ENCODE measurements at regions not wholly inside any gene's neighbourhood (a gene's known extent, or its start where the extent isn't known, plus 50 kb on each side); places are given as distances from the start of the nearest gene placed in this dataset.

DNA sequence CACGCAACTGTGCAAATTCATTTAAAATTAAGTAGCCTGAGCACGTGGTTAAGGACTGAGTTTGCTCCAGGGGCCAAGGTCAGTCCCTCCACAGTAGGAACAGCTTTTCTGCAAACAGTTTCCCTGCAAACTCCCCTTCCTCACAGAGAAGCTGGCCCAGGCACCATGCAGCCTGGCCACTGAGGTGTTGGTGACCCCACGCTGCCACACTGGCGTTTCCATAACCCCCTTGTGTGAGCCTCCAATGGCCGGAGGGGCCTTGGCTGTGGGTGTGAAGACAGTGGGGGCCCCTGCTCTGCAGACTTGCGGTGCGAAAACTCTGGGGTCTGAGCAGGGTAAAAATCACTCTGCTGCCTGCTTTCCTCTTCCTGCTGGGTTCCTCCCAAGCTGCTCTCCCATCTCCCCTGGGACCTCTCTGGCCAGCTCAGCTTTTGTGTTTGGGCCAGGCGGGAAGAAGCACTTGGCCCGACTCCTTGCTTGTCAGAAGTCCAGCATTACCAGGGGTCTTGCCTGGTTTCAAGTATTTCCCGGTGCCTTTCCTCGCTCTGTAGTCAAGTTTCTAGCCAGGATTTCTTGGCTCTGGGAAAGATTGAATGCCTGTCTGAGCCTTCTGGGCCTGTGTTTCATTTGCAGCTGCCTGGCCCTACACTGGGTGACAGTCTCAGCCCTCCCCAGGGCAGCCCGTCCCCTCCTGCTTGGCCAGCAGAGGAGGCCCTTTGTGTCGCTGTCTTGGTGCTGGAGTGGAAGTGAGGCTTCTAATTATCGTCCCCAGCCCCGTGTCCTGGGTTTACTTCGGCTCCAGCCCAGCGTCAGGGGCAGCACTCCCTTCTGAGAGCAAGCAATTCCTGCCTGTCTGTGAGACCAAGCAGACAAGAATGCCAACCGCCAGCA is 131.4 kb upstream of the SLC1A4 start:
- no peak for DNase-seq

DNA sequence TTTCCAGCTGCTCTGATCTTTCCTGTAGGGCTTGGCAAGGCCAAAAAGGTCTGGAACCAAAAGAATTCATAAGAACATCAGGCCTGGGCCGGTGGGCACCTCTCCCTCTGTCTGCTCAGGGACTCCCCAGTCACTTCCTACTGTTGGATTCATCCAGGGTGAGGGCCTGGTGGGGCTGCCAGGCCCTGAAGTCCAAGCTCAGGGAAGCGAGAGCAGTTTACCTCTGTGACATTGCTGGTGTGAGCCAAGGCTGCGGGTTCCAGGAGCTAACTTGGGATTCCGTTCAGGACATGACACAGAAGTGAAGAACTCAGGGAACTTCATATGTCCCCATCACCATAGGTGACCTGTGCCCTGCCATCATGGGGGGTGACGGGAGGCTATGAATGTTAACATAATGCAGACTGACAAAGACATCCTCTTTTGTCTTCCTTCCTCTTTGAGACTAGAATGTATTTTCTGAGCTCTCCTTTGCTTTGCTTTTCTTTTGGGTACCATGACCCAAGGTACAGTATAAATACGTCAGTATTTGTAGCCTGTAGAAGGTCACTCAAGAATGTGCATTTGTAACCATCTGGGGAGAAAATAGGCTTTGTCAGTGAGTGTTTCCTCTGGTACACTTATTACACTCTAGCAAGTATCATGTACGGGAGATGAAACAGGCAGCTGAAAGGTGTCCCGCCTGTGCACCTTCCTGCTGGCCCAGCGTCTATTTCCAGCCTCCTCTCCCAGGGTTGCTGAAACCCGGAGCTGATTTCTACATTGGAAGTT is 130.5 kb upstream of the SLC1A4 start:
- no peak for DNase-seq

DNA sequence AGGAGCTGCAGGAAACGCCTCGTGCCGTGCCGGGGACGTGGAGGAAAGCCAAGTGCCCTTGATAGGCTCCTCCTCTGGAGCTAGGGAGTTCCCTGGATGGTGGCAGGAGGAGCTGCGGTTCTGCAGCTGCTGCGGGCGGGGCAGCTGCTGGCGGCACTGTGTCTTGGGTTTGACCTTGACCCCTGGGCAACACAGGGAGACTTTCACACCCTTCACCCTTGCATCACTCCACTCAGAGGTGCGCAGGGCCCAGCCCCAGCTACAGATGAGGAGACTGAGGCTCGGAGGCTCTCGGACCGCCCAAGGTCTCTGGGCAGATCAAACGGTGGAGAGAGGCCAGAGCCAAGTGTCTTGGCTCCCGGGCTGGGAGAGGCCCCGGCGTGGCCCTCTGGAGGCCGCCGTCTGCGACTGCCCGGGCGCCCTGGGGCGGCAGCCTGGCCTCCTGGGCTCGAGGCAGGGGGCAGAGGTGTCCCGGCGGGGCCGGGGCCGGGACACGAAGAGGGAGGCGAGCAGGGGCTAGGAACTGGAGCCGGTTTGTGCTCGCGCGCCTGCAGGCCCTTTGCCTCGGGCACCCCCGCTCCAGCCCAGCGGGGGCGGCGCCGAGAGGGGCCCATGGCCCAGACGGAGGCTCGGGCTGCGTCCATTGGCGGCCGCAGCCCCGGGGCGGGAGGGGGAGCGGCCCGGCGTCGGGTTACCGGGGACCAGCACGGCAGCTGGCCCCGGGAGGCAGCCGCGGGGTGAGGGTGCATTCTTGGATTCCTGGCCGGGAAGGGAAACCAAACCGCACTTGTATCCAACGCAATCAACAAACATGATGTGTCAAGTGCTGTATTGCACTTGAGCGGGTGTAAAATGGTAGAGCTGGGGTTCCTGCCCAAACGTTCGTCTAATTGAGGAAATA is 129.6 kb upstream of the SLC1A4 start:
- DNase-seq: no peak

DNA sequence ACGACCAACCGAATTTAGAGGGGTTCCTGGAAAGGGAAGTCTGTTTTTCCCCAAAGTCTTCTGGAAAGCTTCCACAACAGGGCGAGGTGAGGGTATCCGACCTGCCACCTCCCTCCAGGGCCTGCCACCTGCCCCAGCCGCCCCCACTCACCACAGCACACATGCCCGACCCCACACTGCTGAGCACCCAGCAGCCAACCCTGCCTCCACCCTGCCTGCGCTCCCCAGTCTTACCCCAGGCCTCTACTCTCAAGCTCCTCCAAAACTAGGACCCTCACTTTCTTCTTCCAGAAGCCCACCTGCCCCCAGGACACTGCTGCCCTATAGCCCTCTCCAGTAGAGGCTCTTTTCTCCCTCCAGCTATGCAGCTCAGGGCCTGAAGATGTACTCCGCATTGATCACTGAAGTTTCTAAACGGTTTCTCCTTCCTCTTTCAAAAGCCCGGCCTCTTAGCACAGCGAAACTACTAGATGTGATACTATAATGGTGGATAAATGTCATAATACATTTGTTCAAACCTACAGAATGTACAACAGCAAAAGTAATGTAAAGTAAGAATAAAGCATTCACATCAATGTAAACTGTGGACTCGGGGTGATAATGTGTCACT is 128.8 kb upstream of the SLC1A4 start:
- DNase-seq: no peak

DNA sequence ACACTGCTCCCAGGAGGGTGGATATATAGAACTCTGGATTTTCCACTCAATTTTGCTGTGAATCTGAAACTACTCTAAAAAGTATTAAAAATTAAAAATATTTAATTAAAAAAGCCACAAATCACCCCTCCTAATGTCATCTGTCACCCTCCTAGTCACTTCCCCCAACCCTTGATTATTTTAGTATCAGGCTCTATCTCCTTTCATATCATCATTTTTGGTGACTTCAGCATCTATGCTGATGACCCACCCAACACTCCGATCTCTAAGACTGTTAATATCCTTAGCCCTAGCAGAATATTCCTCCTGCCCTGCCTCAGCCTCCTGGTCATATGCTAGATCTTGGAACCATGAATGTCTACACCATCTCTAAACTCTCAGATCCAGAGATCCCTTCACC is 128.3 kb upstream of the SLC1A4 start:
- no peak for DNase-seq

DNA sequence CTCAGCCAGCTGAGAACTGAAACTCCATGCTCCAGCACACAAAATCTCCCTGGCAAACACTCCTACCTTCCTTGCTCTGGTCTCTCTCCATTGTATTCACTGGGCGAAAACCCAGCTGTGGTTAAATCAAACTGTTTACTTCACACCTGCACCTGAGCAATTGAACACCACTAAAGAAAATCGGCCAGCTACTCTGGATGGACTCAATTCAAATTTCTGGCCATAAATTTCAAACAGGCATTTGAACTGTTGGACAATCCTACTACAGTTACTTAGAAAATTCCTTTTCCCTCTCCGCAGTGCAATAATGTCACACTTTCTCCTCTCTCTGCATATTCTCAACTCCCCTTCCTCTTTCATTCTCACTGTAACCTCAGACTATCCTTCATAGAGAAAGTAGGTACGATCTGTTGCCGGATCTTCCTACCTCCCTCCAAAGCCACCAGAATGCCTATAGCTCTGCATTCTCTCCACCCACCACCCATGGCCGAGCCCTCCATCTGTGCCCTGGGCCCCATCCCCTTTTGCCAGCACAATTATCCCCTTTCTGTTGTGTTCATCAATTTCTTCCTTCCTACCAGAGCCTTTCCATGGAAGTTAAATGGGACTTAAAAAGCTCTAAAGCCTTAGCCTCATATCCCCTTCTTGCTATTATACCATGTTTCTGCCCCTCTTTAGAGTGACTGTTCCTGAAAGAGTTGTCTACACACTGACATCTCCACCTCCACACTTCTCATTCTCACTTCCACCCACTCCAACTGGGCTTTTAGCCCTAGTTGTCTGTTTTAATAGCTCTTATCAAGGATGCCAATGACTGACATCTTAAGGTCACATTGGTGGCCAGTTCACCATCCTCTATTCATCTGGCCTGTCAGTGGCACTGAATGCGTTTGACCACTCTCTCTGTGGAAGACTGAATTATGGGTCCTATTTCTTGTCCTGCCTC is 127.5 kb upstream of the SLC1A4 start:
- DNase-seq: no peak

DNA sequence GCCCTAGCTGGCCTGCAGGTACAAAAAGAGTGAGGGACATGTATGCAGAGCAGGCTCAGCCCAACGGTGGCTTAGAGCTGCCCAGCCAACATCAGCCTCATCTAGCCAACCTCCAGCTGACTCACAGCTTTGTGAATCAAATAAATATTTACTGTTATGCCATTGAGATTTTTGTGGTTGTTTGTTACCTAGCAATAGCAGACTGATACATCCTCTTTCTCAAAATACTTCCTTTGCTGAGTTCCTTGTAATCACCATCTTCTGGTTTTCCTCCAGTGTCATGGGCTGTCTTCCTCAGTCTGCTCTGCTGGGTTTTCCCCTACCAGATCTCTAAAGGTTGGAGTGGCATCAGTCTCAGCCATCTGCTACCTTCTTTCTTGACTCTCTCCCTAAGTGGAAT is 126.6 kb upstream of the SLC1A4 start:
- DNase-seq: no peak

DNA sequence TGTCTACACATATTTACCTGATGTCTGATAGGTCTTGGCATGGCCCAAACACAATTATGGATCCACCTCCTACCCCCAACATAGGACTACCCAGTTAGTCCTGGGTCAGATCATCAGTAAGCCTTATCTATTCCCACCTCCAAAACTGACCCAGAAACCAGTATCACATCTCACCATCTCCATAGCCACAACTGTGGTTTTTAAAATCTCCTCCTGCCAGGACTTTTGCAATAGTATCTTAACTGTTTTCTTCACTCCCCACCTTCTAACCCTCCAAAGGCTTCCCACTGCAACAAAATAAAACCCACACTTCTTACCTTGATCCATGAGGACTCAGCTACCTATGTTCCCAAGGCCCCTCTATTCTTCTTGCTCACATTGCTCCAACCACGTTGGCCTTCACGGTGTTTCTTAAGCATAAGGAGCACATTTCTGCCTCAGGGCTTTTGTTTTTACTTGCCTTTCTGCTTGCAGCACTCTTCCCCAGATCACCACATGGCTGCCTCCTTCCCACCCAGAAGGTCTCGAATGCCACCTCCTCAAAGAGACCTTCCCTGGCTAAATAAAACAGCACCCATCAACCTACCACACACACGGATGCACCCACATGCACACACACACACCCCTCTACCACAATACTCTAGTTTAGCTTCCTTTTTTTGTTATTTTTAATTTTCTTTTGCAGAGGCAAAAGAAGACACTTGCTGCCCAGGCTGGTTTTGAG is 125.9 kb upstream of the SLC1A4 start:
- DNase-seq: no peak

DNA sequence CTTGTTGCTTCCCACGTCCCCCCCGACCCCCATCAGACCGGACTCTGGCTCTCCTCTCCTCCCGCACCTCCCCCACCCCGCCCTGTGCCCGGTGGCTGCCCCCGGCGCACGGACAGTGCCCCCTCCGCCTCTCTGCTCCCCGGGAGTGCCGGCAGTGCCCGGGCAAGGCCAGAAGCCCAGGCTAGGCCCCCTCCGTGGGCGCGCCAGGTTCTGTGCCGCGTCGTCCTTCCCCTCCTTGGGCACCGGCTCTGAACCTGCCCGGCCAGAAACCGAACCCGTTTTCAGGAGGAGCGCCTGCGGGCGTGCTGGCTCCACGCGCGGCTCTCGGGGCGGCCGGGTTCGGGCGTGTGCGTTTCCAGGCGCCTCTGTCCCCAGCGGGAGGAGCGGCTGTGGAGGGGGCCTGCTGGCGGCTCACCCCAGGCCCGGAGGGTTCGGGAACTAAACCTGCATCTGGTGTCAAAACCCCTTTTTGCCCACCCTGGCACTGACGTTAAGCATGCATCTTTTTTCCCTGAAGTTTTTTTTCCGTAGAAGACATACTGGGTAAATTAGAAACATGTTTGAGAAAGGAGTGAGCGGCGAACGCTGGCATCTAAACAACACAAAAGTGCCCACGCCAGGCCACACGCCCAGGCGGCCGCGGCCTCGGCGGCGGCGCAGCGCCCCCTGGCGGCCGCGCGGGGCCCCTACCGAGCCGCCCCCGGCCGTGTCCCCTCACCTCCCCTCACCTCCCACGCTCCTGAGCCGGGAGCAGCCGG is 123.9 kb upstream of the SLC1A4 start:
- DNase-seq: peak; percentile 36

DNA sequence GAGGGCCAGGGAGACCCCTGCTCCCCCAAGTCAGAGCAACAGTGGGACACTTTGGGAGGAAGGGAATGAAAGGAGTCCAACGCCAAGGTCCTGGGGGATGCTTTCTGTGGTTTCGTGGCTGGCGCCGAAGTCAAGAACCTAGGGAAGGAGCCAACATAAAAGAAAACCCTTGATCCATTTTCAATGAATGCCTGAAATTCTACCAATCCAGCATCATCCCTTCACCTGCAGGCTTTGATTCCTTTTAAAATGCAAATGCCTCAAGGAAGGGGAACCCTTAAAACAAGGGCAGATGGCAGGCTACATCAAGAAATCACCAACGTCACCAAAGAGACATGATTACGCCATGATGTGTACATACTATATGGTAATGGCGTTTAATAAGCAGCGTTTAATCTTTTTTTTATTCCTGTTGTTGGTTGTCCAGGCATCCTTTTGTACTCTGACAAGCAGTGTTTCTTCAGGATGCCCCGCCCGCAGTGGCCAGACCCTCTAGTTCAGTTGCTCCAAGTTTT is 123.3 kb upstream of the SLC1A4 start:
- no peak for DNase-seq

DNA sequence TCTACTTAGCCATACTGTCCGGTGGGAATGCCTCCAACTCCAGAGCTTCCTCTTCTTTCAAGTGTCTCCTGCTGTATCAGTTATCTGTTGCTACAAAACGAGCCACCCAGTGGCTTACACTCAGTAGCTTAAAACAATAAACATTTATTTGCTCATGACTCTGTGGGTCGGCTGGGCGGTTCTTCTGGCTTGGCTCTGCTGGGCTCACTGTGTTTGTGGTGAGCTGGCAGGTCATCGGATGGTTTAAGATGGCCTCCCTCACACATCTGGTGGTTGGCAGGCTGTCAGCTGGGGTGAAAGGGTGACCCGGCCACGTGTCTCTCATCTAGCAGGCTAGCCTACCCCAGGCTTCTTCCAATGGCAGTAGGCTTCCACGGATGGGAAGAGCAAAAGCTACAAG is 122.4 kb upstream of the SLC1A4 start:
- DNase-seq: no peak

DNA sequence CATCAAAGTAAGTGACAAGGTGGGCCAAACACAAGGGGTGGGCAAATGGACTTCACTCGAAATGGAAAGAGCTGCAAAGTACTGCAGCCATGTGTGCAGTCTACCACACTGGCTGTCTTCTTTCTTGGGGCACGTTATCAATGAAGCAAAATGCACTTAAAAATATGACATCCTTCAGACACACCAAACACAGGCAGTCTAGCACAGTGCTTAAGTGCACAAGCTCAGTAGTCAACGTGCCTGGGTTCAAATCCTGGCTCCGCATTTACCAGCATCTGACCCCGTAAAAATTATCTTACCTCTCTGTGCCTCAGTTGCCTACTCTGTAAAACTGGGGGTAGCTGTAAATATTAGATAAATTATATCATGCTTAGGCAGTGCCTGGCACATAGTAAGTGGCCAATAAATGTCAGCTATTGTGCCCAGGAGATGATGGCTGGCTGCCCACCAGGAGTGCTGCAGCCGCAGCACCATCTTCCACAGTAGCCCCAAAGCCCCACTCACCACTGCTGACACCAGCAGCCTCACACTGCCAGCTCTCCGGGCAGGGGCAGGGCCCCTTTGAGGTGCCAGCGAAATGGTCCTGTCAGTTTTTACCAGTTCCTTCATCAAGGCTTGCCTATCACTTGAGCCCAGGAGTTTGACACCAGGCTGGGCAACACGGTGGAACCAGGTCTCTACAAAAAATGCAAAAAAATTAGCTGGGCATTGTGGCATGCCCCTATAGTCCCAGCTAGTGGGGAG is 121.8 kb upstream of the SLC1A4 start:
- DNase-seq: no peak

DNA sequence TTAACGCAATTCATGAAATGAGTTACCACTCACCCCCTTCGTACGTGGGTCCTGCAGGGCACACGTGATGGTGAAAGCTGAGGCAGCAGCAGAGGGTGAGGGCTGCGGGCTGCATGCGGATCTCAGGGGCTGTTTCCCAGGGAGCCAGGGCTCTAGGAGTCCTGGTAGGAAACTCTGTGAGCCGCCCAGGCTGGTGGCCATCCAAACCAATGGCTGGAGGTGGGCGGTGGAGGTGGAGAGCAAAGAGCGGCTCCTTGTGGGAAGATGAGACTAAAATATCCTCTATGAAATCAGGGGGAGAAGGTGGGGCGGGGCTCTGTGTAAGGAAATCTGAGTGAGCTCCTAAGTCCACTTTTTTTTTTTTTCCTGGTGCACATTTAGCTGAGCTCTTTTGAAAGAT is 120.1 kb upstream of the SLC1A4 start:
- no peak for DNase-seq

DNA sequence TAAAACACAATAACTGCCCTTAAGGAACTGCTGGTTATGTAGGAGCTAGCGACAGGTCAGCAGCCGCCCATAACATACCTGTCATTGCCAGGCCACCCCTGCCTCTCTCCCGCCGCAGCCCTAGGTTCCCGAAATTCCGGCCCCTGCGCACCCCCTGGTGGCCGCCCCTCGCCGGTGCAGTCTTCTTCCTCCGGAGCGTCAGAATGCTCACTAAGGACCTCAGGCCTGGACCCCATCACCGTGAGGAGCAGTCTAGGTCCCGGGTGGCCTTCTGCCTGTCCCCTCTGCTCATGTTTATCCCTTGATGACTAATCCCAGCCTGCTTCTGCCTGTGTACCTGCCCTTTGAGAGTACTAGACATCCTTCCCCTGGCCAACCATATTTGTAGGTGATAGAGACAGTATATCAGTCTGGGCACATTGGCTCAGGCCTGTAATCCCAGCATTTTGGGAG is 115.7 kb upstream of the SLC1A4 start:
- DNase-seq: peak; percentile 49

DNA sequence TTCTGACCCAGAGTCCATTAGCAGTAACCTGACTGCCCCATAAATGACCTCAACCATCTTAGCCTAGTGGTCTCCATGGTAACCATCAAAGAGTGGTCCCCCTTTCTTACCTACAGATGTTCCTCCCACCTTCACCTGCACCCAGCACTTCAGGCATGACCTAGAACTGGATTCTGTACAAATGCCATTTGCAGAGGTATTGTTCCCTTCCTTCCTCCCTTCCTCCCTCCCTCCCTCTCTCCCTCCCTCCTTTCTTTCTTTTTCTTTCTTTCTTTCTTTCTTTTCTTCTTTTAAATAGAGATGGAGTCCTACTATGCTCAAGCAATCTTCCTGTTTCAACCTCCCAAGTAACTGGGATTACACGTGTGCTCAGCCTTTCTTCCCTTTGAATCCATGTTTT is 114.6 kb upstream of the SLC1A4 start:
- no peak for DNase-seq

DNA sequence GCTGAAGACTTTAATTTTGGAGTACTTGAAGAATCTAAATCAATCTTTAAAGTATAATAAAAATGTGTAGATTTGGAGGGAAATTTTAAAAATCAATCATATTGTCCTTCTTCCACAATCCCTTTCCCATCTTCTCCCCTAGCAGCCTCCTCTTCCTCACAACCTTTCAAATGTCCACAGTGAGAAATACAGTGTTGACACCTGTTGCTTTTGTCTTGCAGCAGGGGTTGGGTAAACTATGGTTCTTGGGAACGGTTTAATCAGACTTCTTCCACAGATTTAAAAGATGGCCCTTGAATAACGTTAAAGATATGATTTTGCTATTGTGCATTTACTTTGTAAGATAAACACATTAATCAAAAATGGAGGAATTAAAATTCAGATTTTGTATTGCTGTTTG is 113.8 kb upstream of the SLC1A4 start:
- DNase-seq: no peak

DNA sequence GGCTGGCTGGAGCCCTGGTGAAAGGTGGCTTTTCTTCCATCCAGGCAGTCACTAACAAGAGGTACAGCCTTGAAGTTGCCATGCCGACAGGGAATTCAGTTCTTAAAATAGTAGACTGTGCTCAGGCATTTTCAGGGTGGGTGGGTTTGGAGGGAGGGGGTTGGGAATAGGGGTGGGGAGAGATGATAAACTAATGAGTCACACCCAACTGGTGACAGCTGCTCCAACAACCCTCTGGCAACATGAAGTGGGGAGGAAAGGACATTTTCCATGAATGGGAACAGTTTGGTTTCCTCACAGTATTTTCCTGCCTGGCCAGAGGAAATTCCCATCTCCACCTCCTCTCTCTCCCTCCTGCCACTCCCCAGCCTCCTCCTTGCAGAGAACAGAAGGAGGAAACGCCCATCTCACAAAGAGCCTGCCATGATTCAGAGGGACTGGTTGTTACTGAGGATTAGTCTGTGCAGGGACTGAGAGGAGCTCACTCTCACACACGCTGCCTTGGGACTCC is 113.0 kb upstream of the SLC1A4 start:
- DNase-seq: no peak

DNA sequence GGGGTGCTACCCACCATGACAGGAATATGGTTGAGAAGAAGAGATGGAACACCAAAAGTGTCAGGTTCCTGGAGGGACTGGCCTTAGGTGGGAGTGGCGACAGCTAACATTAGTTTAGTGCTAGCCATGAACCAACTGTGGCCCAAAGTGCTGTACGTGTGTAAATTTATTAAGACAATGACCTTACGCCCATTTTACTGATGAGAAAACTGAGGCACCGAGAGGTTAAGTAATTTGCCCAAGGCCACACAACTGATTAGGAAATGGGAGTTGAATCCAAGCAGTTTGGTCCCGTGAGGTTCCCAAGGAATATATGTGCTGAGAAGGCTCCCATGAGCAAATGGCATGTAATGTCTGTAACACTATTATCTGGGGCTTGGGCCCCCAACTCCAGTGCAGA is 109.5 kb upstream of the SLC1A4 start:
- DNase-seq: no peak
